Neuron (in vitro differentiated cells): ENCODE measurements at regions not wholly inside any gene's neighbourhood (a gene's known extent, or its start where the extent isn't known, plus 50 kb on each side); places are given as distances from the start of the nearest gene placed in this dataset.

ENCODE experiments used
- H2AFZ ChIP-seq: one replicate; pipeline ENCODE4 v1.6.1; 2013; ENCODE audit warnings: low read depth, mild to moderate bottlenecking, inconsistent platforms, low read length, moderate library complexity
- H3K27me3 ChIP-seq: one replicate; pipeline ENCODE4 v1.6.1; 2013; ENCODE audit warnings: low read length; ENCODE audit not compliant: insufficient read depth
- H3K36me3 ChIP-seq: one replicate; pipeline ENCODE4 v1.6.1; 2013; ENCODE audit warnings: low read length; ENCODE audit not compliant: insufficient read depth
- H3K4me1 ChIP-seq: one replicate; pipeline ENCODE4 v1.6.1; 2013; ENCODE audit warnings: low read length; ENCODE audit not compliant: insufficient read depth
- H3K4me3 ChIP-seq: 2 replicates; pipeline ENCODE4 v1.5.1; 2013; ENCODE audit warnings: mild to moderate bottlenecking, low read length, moderate library complexity
- H3K9me3 ChIP-seq: one replicate; pipeline ENCODE4 v1.6.1; 2013; ENCODE audit warnings: low read length

DNA sequence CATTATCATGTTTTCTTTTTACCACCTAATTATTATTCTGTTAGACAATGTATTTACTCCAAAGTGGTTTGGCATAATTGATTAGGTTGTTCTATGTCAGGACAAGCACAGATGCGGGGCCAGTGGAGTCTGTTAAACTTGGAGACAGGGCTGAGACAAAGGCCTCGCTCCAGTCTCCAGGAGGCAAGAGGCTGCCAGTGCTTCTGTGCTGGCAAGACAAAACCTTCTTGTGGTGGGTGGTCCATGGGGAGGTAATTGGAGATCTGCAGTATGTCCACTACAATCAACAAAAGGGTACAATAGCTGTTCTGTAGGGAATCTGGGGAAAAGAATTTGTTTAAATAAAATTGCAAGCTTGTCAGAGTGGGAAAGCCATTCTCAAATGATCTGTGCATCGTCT lies 677.2 kb upstream of the SLC35B3 start:
- Histone ChIP-seq H3K9me3 (no peaks in the 10 kb centered on the region), H3K36me3 (no peaks in the 10 kb centered on the region), H3K27me3 (peaks cover 8% of the 10 kb centered on the region), H2AFZ (no peak overlapping the region), H3K4me3 (no peak overlapping the region), H3K4me1 (peaks cover 10% of the 10 kb centered on the region)

DNA sequence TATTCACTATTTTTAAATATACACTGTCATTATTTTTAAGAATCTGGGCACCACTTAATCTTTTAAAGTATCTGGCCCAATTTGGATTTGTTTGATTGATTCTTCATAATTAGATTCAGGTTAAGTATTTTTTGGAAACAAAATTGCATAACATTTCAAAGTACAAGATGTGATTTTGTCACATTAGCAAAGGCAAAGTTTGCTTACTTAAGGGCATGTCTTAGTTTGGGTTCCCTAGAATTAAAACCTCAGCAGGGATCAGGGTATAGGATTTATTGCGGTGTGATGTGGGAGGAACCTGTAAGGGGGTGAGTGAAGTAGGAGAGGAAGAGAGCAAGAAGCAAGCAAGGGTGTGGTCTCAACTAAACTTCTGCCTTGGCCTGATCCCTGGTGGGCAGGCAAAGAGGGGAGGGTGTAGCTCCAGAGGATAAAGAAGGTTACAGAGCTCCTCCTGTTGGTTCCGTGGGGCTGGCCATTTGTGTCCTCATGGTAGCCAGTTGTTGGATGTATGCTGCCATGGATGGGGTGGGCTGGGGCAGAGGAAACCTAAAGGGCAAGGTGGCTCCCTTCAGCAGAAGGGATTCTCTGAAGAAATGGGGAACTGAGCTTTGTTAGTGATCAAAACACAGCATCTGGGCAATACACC lies 668.7 kb upstream of the SLC35B3 start:
- Histone ChIP-seq H2AFZ (no peak overlapping the region), H3K36me3 (no peaks in the 10 kb centered on the region), H3K4me3 (no peak overlapping the region), H3K27me3 (peaks cover 43% of the 10 kb centered on the region), H3K4me1 (no peaks in the 10 kb centered on the region), H3K9me3 (no peaks in the 10 kb centered on the region)

DNA sequence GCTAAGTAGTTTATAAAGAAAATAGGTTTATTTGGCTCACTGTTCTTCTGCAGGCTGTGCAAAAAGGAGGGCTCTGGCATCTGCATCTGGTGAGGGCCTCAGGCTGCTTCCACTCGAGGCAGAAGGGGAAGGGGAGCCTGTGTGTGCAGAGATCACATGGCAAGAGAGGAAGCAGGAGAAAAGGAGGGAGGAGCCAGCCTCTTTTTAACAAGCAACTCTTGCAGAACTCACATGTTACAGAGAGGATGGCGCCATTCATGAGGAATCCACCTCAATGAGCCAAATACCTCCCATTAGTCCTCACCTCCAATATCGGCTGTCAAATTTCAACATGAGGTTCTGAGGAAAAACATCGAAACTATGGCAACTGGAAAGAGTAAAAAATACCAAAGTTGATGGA lies 666.6 kb upstream of the SLC35B3 start:
- Histone ChIP-seq H3K27me3 (peaks cover 51% of the 10 kb centered on the region), H3K4me3 (no peak overlapping the region), H3K9me3 (no peaks in the 10 kb centered on the region)

DNA sequence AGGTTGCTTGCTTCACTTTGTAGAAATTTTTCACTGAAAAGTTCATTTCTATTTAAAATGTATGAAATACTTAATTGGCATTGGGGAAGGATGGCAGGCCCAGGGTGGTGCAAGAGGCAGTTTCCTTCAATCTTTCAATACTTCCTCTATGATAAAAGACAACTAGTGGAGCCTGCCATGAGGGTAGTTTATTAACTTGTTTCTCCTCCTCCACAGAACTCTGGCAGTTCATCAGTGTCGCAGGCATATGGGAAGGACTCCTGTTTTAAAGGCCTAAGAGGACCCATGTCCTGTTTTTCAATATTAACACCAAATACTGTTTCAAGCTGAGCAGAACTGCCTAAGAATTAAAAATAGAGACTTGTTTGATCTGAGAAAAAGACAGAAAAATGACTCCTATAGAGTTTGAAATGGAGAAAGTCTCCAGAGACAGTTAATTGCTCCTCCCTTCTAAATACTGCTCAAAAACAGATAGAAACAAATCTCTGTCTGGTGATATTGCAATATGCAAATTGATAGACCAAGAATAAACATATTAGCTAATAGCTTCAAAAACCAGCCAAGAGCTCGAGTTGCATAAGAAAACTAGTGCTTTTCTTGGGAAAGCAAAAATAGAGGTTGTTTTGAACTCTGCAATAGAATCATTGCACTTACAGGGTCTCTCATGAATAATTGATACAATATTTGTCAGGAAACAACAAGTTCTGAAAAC lies 665.7 kb upstream of the SLC35B3 start:
- Histone ChIP-seq H3K36me3 (no peaks in the 10 kb centered on the region), H3K4me1 (no peaks in the 10 kb centered on the region), H3K9me3 (no peaks in the 10 kb centered on the region), H3K4me3 (no peak overlapping the region), H2AFZ (no peak overlapping the region), H3K27me3 (peaks cover 54% of the 10 kb centered on the region)

More for the DNA sequence above, 666.6 kb upstream of the SLC35B3 start:
- no peak overlapping the region for H2AFZ ChIP-seq
- H3K4me1 ChIP-seq: no peaks in the 10 kb centered on the region
- no peaks in the 10 kb centered on the region for H3K36me3 ChIP-seq

DNA sequence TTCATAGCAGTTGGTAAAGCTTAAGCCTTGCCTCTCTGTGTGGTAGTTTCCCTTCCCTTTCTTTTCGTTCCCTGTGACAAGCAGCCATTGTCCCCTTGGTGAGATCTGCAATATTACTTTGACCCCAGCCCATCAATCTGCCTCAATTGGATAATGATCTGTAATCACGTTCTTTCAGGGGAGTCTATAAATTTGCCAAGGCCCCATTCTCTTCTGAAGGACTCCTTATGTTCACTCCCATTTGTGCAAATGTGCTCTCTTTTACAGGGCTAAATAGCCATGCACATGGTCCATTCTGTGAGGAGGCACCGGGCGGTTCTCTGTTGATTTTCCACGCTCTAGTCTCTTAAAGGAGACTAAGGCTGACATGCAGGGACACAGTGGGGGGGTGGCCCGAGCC lies 660.4 kb upstream of the SLC35B3 start:
- Histone ChIP-seq H3K36me3 (no peaks in the 10 kb centered on the region), H2AFZ (no peak overlapping the region), H3K4me1 (peaks cover 5% of the 10 kb centered on the region), H3K27me3 (peaks cover 53% of the 10 kb centered on the region), H3K9me3 (no peaks in the 10 kb centered on the region), H3K4me3 (no peak overlapping the region)

DNA sequence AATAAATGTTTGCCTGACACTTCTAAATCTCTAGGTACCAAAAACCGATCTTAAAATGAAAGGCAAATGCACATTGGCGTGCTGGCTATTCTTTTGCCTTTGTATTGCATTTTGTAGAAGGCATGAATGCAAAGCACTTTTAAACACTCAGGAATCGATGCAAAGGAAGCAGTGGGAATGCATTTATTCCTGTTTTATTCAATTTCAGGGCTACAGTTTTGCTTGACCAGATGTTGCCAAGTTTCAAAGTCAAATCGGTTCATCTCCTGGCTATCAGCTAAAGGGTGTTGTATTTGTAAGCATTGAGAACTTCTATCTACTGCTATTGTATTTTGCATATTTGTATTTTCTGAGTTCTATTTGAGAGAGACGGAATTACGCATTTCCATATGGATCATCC lies 659.8 kb upstream of the SLC35B3 start:
- Histone ChIP-seq H3K27me3 (peaks cover 57% of the 10 kb centered on the region), H3K4me1 (peaks cover 5% of the 10 kb centered on the region), H2AFZ (no peak overlapping the region), H3K9me3 (no peaks in the 10 kb centered on the region), H3K36me3 (no peaks in the 10 kb centered on the region), H3K4me3 (no peak overlapping the region)

DNA sequence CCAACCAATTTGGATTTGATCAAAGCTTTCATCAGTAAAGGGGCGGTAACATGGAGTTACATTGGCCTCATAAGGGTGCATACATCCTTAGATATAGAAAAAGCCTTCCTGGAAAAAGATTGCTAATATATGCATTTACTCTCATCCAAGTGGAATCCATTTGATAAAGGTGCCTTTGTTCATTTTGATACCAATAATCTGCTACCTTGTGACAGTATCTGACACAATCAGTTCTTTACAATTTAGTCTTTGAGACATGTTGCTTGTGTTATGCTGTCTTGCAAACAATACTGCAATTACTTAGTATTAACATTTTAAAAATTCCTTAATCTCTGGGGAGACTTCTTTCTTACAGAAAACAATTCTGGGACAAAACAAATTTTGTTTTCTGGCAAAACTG lies 654.4 kb upstream of the SLC35B3 start:
- H3K4me1 ChIP-seq: no peaks in the 10 kb centered on the region
- H3K9me3 ChIP-seq: no peaks in the 10 kb centered on the region
- H2AFZ ChIP-seq: no peak overlapping the region
- no peak overlapping the region for H3K4me3 ChIP-seq
- no peaks in the 10 kb centered on the region for H3K36me3 ChIP-seq
- peaks cover 57% of the 10 kb centered on the region for H3K27me3 ChIP-seq

DNA sequence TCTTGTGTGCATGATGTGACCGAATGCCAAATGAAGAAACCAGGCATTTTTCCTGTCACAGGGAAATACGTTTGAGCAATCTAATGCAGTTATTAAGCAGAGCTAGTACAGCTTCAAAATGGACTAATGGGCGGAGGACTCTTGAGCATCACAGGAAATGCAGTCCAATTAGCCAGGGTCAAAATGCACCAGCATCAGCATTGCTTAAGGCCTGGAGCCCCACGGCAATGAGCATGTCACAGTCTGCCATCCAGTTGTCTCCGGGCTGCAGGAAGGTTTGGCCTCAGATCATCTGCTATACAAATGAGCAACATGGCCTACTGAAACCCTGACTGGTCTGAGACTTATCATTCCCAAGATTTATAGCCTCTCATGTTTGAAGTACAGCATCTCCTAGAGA lies 652.1 kb upstream of the SLC35B3 start:
- no peaks in the 10 kb centered on the region for H3K9me3 ChIP-seq
- no peaks in the 10 kb centered on the region for H3K36me3 ChIP-seq
- H3K4me3 ChIP-seq: no peak overlapping the region
- no peaks in the 10 kb centered on the region for H3K4me1 ChIP-seq
- H3K27me3 ChIP-seq: peaks cover 47% of the 10 kb centered on the region
- no peak overlapping the region for H2AFZ ChIP-seq

DNA sequence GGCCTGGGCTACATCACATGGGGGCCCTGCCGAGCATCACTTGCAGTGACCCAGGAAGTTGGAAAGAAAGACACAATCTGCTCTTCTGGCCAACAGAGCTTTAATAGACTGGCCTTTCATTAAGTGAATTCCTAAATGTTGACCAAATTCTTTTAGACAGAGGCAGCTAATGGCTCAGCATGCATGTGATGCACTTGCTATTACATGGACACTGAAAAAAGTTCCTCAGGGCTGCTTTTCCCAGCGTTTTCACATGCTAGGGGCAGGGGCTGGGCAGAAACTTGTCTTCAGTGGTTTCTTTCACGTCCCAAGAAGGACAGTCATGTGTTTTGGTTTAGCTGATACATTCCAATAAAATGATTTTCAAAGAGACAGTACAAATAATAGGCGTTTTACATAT lies 651.0 kb upstream of the SLC35B3 start:
- Histone ChIP-seq H3K36me3 (no peaks in the 10 kb centered on the region), H3K4me3 (no peak overlapping the region), H3K9me3 (no peaks in the 10 kb centered on the region), H2AFZ (no peak overlapping the region), H3K27me3 (peaks cover 39% of the 10 kb centered on the region), H3K4me1 (no peaks in the 10 kb centered on the region)

DNA sequence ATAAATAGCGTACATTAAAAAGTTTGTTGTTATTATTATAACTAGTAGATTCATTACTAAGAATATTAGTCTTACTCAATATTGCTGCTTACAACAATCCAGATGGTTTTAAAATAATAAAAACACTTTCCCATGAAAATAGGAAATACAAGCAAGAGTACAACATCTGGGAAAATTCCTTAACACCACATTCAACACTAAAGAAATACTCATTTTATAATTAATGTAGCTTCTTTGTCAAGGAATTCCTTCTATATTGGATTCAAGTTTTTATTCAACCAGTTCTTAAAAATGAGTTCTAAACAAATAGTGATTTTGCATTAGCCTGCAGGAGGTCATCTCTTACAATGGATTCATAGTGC lies 650.3 kb upstream of the SLC35B3 start:
- no peaks in the 10 kb centered on the region for H3K36me3 ChIP-seq
- no peak overlapping the region for H2AFZ ChIP-seq
- peaks cover 32% of the 10 kb centered on the region for H3K27me3 ChIP-seq
- H3K4me3 ChIP-seq: no peak overlapping the region
- H3K4me1 ChIP-seq: no peaks in the 10 kb centered on the region
- H3K9me3 ChIP-seq: no peaks in the 10 kb centered on the region

DNA sequence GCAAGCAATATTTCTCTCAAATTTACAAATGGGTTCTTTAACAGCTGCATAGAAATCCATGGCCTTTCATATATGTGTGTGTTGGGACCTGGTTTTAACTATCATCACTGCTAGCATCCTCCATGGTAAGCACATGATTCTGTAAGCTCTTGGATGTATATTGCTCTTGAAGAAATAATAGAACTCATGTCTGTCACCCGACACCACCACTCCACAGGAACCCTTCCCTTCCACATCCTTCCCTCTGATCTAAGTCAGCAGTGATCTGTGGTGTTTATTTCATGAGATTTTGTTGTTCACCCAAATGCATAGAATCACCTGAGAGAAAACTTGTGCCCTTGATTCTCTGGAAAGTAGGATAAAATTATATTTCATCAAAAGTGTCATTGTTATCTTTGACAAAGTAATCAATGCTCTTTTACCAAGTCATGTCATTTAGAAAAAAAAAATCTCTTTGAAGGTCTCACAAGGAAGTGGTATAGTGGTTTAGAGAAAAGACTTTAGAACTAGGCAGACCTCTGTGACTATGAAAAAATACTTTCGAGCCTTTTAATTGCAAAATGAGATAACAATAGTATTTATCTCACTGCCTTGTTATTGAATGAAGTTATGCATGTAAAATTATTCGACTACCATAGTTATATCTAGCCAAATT lies 649.8 kb upstream of the SLC35B3 start:
- Histone ChIP-seq H3K36me3 (no peaks in the 10 kb centered on the region), H3K4me1 (no peaks in the 10 kb centered on the region), H3K27me3 (peaks cover 27% of the 10 kb centered on the region), H3K9me3 (no peaks in the 10 kb centered on the region), H3K4me3 (no peak overlapping the region), H2AFZ (no peak overlapping the region)

DNA sequence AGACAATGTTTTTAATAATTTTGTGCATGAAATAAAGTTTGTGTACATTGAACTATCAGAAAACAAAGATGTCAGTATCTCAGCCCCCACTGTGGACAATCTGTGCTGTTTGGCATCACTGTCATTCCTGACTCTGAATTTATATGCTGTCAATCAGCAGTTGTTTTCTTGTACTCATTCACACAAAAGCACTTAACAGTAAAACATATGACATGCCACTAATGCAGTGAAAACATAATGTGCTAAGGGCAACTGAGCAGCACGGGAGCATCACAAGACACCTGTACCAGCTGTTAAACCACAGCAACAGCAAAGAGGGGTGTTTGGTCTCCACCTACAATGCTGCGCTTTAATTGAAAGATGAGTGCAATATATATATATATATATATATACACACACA lies 647.8 kb upstream of the SLC35B3 start:
- Histone ChIP-seq H2AFZ (no peak overlapping the region), H3K36me3 (no peaks in the 10 kb centered on the region), H3K27me3 (peaks cover 14% of the 10 kb centered on the region), H3K4me1 (no peaks in the 10 kb centered on the region), H3K4me3 (no peak overlapping the region), H3K9me3 (no peaks in the 10 kb centered on the region)

DNA sequence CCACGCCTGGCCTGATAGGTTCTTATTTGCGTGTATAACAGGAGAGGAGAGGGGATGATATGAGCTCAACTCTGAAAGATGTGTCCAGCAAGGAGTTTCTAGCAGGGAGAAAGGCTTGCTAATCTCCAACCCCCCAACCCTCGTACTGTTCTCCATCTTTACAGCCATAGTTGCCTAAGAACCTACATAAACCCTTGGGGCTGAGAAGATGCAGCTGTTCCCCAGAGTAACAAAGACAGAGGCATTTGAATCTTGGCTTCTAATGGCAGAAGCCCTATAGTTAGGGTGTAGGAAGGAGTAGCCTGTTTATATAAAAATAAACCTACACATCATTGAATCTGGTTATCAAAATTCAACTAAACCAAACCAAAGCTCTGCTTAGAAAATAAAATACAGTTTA lies 631.4 kb upstream of the SLC35B3 start:
- peaks cover 4% of the 10 kb centered on the region for H3K27me3 ChIP-seq
- H3K9me3 ChIP-seq: peaks cover 1% of the 10 kb centered on the region
- no peak overlapping the region for H2AFZ ChIP-seq
- H3K4me3 ChIP-seq: no peak overlapping the region
- no peaks in the 10 kb centered on the region for H3K4me1 ChIP-seq
- no peaks in the 10 kb centered on the region for H3K36me3 ChIP-seq
